ENCODE measurements at regions not wholly inside any gene's neighbourhood (a gene's known extent, or its start where the extent isn't known, plus 50 kb on each side); places are given as distances from the start of the nearest gene placed in this dataset.

DNA sequence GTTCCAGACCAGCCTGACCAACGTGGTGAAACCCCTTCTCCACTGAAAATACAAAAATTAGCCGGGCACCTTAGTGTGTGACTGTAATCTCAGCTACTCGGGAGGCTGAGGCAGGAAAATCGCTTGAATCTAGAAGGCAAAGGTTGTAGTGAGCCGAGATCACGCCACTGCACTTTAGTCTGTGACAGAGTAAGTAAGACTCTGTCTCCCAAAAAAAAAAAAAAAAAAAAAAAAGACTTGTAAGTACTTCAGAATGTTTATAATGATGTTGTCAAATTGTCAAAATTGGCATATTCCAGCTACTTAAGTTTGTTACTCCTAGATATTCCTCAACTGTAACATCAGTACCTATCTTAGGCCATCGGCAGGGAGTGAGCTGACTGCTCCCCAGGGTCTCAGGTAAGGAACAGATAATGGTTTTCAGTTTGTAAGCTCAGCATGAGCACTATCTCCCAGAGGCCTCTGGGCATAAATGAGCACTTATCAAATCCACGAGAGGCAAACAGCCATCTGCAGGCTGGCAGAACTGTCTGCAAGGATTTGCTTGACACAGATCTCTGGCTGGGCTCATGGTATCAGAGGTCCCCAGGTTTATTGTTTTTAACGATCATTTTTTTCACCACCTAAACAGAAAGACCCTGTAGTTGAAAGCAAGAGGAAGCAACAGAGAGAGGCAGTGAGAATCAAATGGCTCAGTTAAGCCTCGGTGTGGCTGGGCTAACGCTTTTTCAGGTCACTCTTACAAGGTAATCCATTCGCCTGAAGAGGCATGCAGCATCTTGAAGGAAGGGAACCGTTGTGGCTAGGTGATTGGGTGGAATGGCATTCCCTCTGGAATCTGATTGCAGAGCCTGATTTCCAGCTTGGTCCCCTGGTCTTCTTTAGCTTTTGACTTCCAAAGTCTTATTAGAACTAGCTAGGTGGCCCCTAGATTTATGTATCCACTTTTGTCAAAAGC lies 115.9 kb downstream of the LY86 start:
- TF ChIP-seq, protein P1, sequence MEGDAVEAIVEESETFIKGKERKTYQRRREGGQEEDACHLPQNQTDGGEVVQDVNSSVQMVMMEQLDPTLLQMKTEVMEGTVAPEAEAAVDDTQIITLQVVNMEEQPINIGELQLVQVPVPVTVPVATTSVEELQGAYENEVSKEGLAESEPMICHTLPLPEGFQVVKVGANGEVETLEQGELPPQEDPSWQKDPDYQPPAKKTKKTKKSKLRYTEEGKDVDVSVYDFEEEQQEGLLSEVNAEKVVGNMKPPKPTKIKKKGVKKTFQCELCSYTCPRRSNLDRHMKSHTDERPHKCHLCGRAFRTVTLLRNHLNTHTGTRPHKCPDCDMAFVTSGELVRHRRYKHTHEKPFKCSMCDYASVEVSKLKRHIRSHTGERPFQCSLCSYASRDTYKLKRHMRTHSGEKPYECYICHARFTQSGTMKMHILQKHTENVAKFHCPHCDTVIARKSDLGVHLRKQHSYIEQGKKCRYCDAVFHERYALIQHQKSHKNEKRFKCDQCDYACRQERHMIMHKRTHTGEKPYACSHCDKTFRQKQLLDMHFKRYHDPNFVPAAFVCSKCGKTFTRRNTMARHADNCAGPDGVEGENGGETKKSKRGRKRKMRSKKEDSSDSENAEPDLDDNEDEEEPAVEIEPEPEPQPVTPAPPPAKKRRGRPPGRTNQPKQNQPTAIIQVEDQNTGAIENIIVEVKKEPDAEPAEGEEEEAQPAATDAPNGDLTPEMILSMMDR (IDR thresholded peaks at IDR 0.05): no peak
- no peak for TF ChIP-seq EP300 (IDR thresholded peaks at IDR 0.05)

Data from stomach (tissue), 4 donors.